Fibroblast of skin of scalp (primary cell): ENCODE measurements at regions not wholly inside any gene's neighbourhood (a gene's known extent, or its start where the extent isn't known, plus 50 kb on each side); places are given as distances from the start of the nearest gene placed in this dataset.

ENCODE experiments used
- DNase-seq: peaks from one replicate; pipeline ENCODE4 v3.0.0-alpha.2; 2013

- no peak for DNase-seq
These were observed 113.8 kb upstream of the ARMC2 start for GRCh38 chr6:108734271-108734922.

- DNase-seq = no peak
These were observed 112.8 kb upstream of the ARMC2 start for GRCh38 chr6:108735310-108736001.

DNA sequence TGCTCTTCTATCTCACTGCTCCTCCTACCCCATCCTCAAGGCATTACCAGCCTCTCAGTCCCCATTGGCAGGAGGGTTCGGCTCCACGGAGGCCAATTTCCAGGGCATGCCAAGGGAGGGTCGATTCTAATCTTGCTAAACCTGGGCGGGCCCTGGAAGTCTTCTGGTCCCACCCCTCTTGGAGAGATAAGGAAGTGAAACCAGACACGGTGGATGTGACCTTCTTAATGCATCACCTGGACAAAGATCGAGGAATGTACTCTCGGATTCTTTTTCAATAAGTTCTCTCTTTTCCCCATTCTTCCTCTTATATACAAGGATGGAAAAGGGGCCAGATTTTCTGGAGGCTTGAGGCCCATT lies 112.2 kb upstream of the ARMC2 start:
- DNase-seq = no peak

GRCh38 chr6:108736832-108737231 lies 111.4 kb upstream of the ARMC2 start:
- peak; percentile 92 for DNase-seq

DNA sequence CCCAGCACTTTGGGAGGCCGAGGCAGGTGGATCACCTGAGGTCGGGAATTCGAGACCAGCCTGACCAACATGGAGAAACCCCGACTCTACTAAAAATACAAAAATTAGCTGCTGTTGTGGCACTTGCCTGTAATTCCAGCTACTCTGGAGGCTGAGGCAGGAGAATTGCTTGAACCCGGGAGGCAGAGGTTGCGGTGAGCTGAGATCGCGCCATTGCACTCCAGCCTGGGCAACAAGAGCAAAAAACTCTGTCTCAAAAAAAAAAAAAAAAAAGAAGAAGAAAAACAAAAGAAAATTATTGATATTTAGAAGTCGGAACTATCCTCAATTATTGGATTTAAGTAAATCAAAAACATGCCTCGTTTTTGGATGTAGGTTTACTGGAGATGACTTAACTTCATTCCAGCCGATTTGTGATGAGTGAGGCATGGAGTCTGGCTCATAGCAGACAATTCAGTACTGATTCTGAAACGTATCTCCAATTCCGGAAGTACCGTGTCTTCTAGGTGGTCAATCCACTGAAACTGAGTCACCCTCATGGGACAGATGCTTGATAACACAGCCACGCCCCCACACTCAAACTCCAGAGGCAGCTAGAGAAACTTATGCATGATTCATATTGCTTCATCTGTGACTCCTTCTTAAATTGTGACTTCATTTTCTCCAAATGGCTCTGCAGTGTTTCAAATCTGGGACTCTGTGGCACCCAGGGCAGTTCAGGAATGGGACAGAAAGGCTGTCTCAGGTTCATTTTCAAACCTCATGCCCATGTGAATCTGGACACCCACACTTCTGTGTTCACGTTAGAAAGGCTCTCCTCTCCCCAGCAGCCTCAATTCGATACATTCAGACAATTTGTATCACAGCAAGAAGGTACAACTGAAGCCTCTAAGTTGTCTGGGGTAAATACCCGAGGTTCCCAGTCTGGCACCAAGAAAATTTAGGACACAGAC lies 110.4 kb upstream of the ARMC2 start:
- peak; percentile 94 for DNase-seq

- no peak for DNase-seq
These were observed 109.4 kb upstream of the ARMC2 start for GRCh38 chr6:108738684-108739416.

DNA sequence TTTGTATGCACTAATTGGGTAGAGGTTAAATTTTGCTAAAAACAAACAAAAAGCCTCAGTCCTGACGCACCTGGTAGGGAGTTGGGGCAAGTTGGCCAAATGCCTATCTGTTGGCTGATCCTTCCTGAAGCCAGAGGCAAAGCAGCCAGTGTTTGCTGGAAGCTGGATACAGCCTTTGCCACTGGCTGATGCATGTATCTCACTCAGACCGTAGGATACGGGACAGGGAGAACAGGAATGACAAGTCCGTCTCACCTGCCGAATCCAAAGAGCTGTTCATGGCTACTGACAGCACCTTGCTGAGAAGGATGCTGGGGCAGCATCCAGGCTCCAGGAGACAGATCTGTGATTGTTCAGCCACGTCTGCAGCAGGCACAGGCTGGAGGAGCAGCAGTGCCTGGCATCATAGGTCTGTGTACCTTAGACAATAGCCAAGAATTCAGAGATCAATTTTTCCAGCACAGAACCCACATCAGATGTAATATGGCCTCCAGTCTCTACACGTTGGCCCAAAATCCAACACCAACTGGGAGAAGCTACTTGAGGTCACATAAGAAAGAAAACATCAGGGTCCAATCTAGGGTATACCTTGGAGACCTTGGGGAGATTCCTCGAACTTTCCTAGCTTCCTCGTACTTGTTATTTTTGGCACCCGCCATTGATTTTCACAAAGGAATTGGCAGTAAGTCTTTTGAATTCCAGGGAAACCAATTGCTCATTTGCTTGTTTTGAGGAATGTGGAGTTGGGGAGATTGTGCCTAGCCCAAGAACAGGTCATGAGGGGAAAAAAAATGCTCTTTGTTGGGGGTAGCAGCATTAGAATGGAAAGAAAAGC lies 108.5 kb upstream of the ARMC2 start:
- DNase-seq = peak; percentile 56

- no peak for DNase-seq
These were observed 106.8 kb upstream of the ARMC2 start for GRCh38 chr6:108741331-108741989.

DNA sequence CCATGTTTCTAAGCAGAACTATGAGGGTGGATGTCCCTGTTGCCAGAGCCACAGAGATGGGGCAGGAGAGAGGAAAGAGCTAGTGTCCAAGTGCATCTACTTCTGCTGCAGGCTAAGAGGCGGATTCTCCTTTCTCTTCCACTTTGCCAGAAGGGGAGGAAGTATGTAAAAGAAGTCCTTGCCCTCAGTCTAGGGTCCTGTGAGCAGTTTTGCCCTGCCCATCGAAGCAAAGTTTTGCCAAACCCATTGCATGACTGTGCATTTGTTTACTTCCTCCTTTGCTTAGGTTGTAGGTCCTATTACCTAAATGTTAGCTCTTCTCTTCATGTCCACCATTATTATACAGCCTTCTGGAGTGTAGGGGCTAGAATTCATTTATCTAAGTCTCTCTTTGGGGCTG lies 106.2 kb upstream of the ARMC2 start:
- DNase-seq = no peak

GRCh38 chr6:108744244-108744972 lies 103.8 kb upstream of the ARMC2 start:
- no peak for DNase-seq

GRCh38 chr6:108744996-108745395 lies 103.2 kb upstream of the ARMC2 start:
- DNase-seq = no peak

GRCh38 chr6:108745664-108746336 lies 102.4 kb upstream of the ARMC2 start:
- DNase-seq = no peak

GRCh38 chr6:108746366-108746765 lies 101.9 kb upstream of the ARMC2 start:
- DNase-seq = no peak

DNA sequence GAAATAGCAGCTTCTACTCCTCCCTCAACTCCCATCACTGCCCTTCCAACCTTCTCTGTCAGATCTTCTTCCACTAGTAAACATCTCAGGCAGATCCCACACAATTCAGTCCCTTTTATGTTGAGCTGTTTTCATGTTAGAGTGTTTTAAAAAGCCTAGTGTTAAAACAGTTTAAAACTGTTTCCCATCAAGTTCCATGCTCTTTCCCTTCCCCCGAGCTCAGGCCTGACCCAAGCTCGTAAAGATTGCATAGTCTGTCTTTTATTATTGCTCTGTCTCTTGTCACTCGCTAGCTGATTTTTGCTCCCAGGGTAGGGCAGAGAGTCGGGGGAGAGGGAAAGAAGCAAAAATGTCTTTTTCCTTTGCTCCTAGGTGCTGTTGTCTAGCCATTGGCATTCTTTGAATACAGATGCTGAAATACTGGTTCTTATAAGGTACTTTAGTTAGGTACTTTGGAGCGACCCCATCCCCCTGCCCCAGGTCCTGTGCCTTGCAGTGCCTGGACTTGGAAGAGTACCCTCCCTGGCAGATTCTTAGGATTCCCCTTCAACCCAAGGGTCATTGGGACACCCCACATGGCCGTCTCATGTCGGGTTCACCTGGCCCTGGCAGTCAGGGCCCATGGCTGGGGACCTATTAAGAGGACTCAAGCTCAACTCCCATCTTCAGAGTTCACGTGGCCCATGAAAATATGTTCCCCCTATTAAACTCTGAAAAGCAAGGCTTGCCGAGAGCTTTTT lies 101.2 kb upstream of the ARMC2 start:
- DNase-seq = no peak

DNA sequence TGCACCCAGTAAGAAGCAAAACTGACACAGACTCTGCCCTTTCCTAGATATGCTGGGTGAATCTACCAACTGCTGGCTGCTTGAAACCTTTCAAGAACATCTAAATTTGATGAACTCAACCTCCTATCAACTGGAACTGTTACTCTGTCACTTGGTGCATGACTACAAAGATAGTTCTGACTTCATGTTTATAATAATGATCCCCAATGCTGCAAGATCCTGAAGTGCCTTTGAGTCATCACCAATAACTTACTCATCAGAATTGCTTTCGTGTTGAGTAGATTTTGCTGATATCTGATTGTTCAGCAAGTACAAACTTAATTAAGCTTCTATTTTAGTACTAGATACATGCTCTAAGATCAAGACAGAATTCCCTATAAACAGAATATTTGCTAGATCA lies 100.2 kb upstream of the ARMC2 start:
- peak; percentile 14 for DNase-seq

- no peak for DNase-seq
These were observed 99.3 kb upstream of the ARMC2 start for GRCh38 chr6:108748959-108749358.

DNA sequence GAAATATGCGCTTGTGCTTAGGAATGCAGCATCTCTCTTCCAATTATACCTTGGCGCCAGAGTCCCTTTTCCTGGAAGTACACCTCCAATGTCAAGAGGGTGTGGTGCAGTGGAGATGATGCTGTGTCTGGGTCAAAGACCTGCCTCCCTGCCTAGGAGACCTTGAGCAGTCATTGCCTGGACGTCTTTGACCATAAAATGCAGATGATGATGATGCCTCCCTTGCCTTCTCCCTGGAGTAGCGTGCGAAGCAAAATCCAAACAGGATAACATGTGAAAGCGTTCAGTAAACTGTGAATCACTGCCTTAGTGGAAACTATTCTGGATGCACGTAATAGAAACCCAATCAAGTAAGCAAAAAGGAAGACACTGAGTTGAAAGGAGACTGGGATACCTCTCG lies 97.4 kb upstream of the ARMC2 start:
- no peak for DNase-seq

DNA sequence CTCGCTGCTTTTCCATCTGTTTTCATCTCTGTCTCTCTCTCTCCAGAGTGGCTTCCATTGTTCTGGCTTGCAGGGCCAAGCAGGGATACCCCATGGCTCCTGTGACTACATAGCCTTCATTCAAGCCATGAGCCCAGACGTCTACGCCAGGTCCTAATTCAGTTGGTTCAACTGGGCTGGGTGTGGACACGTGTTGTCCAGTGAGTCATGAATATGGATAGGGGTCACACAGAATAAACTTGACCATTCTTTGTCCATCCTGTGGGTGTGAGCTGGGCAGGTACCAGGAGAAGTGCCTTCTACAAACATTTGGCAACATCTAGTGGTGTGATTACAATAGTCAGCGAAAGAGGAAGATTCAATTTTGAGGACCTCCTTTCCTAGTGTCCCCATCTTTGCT lies 96.9 kb upstream of the ARMC2 start:
- no peak for DNase-seq
